Sigmoid colon (tissue), 6 donors: ENCODE measurements at regions not wholly inside any gene's neighbourhood (a gene's known extent, or its start where the extent isn't known, plus 50 kb on each side); places are given as distances from the start of the nearest gene placed in this dataset.

ENCODE experiments used
- DNase-seq: peaks from one replicate; pipeline ENCODE4 v3.0.0-alpha.2; 2019
- H3K27ac ChIP-seq, 4 donors: fragments of 200-600 bp; sonication (generic); one replicate each; pipeline ENCODE4 v1.5.1; 2016 to 2019; ENCODE audit warnings: mild to moderate bottlenecking in 1 of 4
- H3K27me3 ChIP-seq, 3 donors: fragments of 200-600 bp; sonication (generic); one replicate each; pipeline ENCODE4 v1.5.1; 2019; ENCODE audit warnings: mild to moderate bottlenecking in 1 of 3
- H3K36me3 ChIP-seq, 4 donors: fragments of 200-600 bp; sonication (generic); one replicate each; pipeline ENCODE4 v1.5.1; 2016 to 2019
- H3K4me1 ChIP-seq, 4 donors: fragments of 200-600 bp; sonication (generic); one replicate each; pipeline ENCODE4 v1.5.1; 2017 to 2019
- H3K4me3 ChIP-seq, 4 donors: fragments of 200-600 bp; sonication (generic); one replicate each; pipeline ENCODE4 v1.5.1; 2017 to 2019; ENCODE audit warnings: mild to moderate bottlenecking in 2 of 4, moderate library complexity in 1 of 4
- H3K9me3 ChIP-seq, 4 donors: fragments of 200-600 bp in 3 of 4; sonication (generic) in 3 of 4; one replicate each; pipeline versions ENCODE4 v1.5.1 to v1.6.1; 2013 to 2019
- CTCF ChIP-seq, 4 experiments: fragments of 450-650 bp in 3 of 4; fragments of 200-600 bp in 1 of 4; IDR thresholded peaks; one replicate each; pipeline ENCODE4 v1.5.1; 2016 to 2019; ENCODE audit warnings: antibody characterized with exemption in 4 of 4, mild to moderate bottlenecking in 3 of 4, moderate library complexity in 2 of 4
- EP300 ChIP-seq, 4 donors: sonication (generic); formaldehyde crosslinking; IDR thresholded peaks; one replicate each; pipeline ENCODE4 v1.6.1; 2017; ENCODE audit warnings: antibody characterized with exemption in 4 of 4
- POLR2A ChIP-seq, 2 donors: fragments of 450-650 bp; IDR thresholded peaks; one replicate each; pipeline ENCODE4 v1.6.1; 2016; ENCODE audit warnings: antibody characterized with exemption in 2 of 2, mild to moderate bottlenecking in 2 of 2, moderate library complexity in 2 of 2
- POLR2AphosphoS5 ChIP-seq, 4 donors: sonication (generic); formaldehyde crosslinking; IDR thresholded peaks; one replicate each; pipeline ENCODE4 v1.6.1; 2017; ENCODE audit warnings: antibody characterized with exemption in 4 of 4
- WGBS, 2 donors: extraction: QIAGEN DNeasy Blood & Tissue Kit; methylation state at CpG; one replicate each; pipeline ENCODE4 v1.1.7; 2013; 5-methylcytosine and 5-hydroxymethylcytosine counted together
- intact Hi-C: fragments of 100-400 bp; cut with DNase I; formaldehyde crosslinking; loops from one replicate; pipeline ENCODE4 v1.15.1; 2023
- donor health status: healthy with polysubstance abuse.
- donor health status: healthy.

GRCh38 chr1:221223281-221223680 is 344.0 kb downstream of the HLX start:
- TF ChIP-seq POLR2AphosphoS5 (IDR thresholded peaks at IDR 0.05) (no peak), POLR2A (IDR thresholded peaks at IDR 0.05) (no peak), EP300 (IDR thresholded peaks at IDR 0.05) (no peak), CTCF (IDR thresholded peaks at IDR 0.05) (no peak)
- Histone ChIP-seq H3K27ac (no peak overlapping the region), H3K9me3 (no peaks in the 10 kb centered on the region), H3K4me3 (no peak overlapping the region), H3K36me3 (no peaks in the 10 kb centered on the region), H3K27me3 (no peaks in the 10 kb centered on the region), H3K4me1 (peaks cover 0 to 20% (median 10%) of the 10 kb centered on the region in 4 donors)
- 90 to 92% methylated on average over 2 of the region's 2 CpGs for WGBS, 2 donors
- intact Hi-C loops, result no loop called here
- no peak for DNase-seq

GRCh38 chr1:221227460-221227859 is 348.2 kb downstream of the HLX start:
- H3K9me3 ChIP-seq, result no peaks in the 10 kb centered on the region
- TF ChIP-seq EP300 (IDR thresholded peaks at IDR 0.05) (no peak), CTCF (IDR thresholded peaks at IDR 0.05) (no peak), POLR2A (IDR thresholded peaks at IDR 0.05) (no peak)
- intact Hi-C loops, result no loop called here

GRCh38 chr1:221227872-221228337 is 348.7 kb downstream of the HLX start:
- no peaks in the 10 kb centered on the region for H3K9me3 ChIP-seq
- H3K36me3 ChIP-seq, result no peaks in the 10 kb centered on the region
- H3K27ac ChIP-seq, result peak overlapping the region in 3 of 4 donors; percentile 14 to 46 (median 19)
- intact Hi-C loops, result no loop called here
- no peak overlapping the region for H3K4me3 ChIP-seq
- no peaks in the 10 kb centered on the region for H3K27me3 ChIP-seq
- WGBS, 2 donors, result 28 to 55% methylated on average over 11 of the region's 11 CpGs
- TF ChIP-seq EP300 (IDR thresholded peaks at IDR 0.05) (no peak), POLR2AphosphoS5 (IDR thresholded peaks at IDR 0.05) (no peak)
- no peak for DNase-seq
- H3K4me1 ChIP-seq, result peaks cover 0 to 40% (median 24%) of the 10 kb centered on the region in 4 donors

More at GRCh38 chr1:221227460-221227859, 348.2 kb downstream of the HLX start:
- 82 to 90% methylated on average over 8 of the region's 8 CpGs for WGBS, 2 donors
- no peak for DNase-seq
- no peaks in the 10 kb centered on the region for H3K27me3 ChIP-seq
- peak overlapping the region in 1 of 4 donors; percentile 46 for H3K27ac ChIP-seq
- no peaks in the 10 kb centered on the region for H3K36me3 ChIP-seq
- peaks cover 0 to 42% (median 24%) of the 10 kb centered on the region in 4 donors for H3K4me1 ChIP-seq
- no peak overlapping the region for H3K4me3 ChIP-seq

GRCh38 chr1:221228594-221228993 is 349.4 kb downstream of the HLX start:
- Histone ChIP-seq H3K4me1 (peaks cover 0 to 40% (median 24%) of the 10 kb centered on the region in 4 donors), H3K9me3 (no peaks in the 10 kb centered on the region), H3K4me3 (no peak overlapping the region), H3K27ac (peak overlapping the region in 2 of 4 donors; percentile 14 to 46), H3K36me3 (no peaks in the 10 kb centered on the region), H3K27me3 (no peaks in the 10 kb centered on the region)
- no peak for DNase-seq
- 16 to 17% methylated on average over 5 of the region's 5 CpGs for WGBS, 2 donors
- TF ChIP-seq EP300 (IDR thresholded peaks at IDR 0.05) (no peak), POLR2A (IDR thresholded peaks at IDR 0.05) (no peak), CTCF (IDR thresholded peaks at IDR 0.05) (no peak), POLR2AphosphoS5 (IDR thresholded peaks at IDR 0.05) (no peak)
- intact Hi-C loops, result no loop called here

- peak in 3 of 4 donors; percentile 39 to 77 (median 74) for TF ChIP-seq POLR2AphosphoS5 (IDR thresholded peaks at IDR 0.05)
- TF ChIP-seq POLR2A (IDR thresholded peaks at IDR 0.05), result no peak
- TF ChIP-seq EP300 (IDR thresholded peaks at IDR 0.05), result peak in 1 of 4 donors; percentile 53
- TF ChIP-seq CTCF (IDR thresholded peaks at IDR 0.05), result no peak
- intact Hi-C loops, result loop anchor here (10.0 kb wide), 2 partner anchors 204 to 416 kb away; no protein-coding TSS in a partner anchor
- Histone ChIP-seq H3K4me1 (peaks cover 0 to 54% (median 34%) of the 10 kb centered on the region in 4 donors), H3K27me3 (no peaks in the 10 kb centered on the region), H3K4me3 (no peak overlapping the region), H3K36me3 (no peaks in the 10 kb centered on the region), H3K27ac (peak overlapping the region; percentile 1 to 63 (median 49)), H3K9me3 (no peaks in the 10 kb centered on the region)
- peak; percentile 73 for DNase-seq
- 13 to 57% methylated on average over 1 of the region's 1 CpG for whole genome bisulfite sequencing, 2 donors
Measured at GRCh38 chr1:221230605-221231004, 351.4 kb downstream of the HLX start.
